AG04450 (cell line): ENCODE measurements at regions not wholly inside any gene's neighbourhood (a gene's known extent, or its start where the extent isn't known, plus 50 kb on each side); places are given as distances from the start of the nearest gene placed in this dataset.

ENCODE experiments used
- CTCF ChIA-PET: fragments of 300-600, 350-600 bp; formaldehyde crosslinking; extraction: SDS; loops from one replicate; lab custom pipeline; 2022; ENCODE audit warnings: antibody characterized with exemption, inconsistent platforms; lab: Charles Lee
- POLR2A ChIA-PET: fragments of 350-600 bp; formaldehyde crosslinking; extraction: SDS; loops from one replicate; lab custom pipeline; 2021; ENCODE audit warnings: antibody characterized with exemption, inconsistent platforms; lab: Yijun Ruan, JAX
- DNase-seq: peaks from one replicate; pipeline ENCODE4 v3.0.0-alpha.2; 2011; ENCODE audit warnings: low read depth, low spot score
- H3K27ac ChIP-seq: one replicate; pipeline ENCODE4 v1.5.1; 2012; ENCODE audit warnings: low read depth, low read length, control low read depth
- H3K27me3 ChIP-seq: one replicate; pipeline ENCODE4 v1.6.0; 2012; ENCODE audit warnings: low read length; ENCODE audit not compliant: control insufficient read depth, insufficient read depth
- H3K4me3 ChIP-seq: 2 replicates; pipeline ENCODE4 v1.5.1; 2011; ENCODE audit warnings: mild to moderate bottlenecking, low read depth, low read length, control low read depth
- H3K9me3 ChIP-seq: 2 replicates; pipeline ENCODE4 v1.5.1; 2012; ENCODE audit warnings: low read length; ENCODE audit not compliant: control insufficient read depth, insufficient read depth
- TF ChIP-seq, protein P1 (sequence below): IDR thresholded peaks from 2 replicates; pipeline ENCODE4 v1.5.1; 2011; ENCODE audit warnings: low read depth, low read length, control low read depth, inconsistent platforms

DNA sequence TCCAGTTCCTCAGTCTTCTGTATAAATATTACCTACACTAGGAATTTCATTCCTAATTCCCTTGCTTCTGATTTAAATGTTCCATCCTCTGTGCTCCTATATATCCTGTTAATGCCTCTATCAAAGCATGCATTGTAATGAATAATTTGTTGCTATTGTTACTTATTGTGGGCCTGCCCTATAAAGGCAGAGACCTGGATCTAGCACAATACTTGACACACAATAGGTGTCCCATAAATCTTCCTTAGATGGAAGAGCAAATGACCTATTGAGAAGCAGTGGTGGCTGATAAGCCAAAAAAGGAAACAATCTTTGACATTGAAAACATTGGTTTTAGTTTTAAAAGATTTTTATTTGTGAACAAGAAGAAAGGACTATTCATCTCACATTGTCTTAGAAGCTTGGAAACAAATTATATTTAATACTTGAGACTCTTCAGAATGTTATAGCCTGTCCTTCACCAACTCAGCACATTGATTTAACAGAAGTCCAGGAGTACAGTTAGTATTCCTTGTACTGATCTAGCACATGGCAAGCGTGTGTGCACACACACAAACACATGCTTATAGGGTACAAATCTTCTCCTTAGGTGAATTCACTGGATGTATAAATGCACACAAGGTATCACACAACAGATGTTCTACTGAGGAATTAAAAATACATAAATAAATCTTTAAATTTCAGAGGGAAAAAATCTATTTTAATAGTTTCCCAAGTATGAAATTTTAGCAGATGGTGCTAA lies 135.9 kb downstream of the DUSP6 start:
- no peak overlapping the region for H3K4me3 ChIP-seq
- ChIA-PET POLR2A (no interaction called here), CTCF (no interaction called here)
- DNase-seq = no peak
- H3K9me3 ChIP-seq = no peaks in the 10 kb centered on the region
- TF ChIP-seq, protein P1, sequence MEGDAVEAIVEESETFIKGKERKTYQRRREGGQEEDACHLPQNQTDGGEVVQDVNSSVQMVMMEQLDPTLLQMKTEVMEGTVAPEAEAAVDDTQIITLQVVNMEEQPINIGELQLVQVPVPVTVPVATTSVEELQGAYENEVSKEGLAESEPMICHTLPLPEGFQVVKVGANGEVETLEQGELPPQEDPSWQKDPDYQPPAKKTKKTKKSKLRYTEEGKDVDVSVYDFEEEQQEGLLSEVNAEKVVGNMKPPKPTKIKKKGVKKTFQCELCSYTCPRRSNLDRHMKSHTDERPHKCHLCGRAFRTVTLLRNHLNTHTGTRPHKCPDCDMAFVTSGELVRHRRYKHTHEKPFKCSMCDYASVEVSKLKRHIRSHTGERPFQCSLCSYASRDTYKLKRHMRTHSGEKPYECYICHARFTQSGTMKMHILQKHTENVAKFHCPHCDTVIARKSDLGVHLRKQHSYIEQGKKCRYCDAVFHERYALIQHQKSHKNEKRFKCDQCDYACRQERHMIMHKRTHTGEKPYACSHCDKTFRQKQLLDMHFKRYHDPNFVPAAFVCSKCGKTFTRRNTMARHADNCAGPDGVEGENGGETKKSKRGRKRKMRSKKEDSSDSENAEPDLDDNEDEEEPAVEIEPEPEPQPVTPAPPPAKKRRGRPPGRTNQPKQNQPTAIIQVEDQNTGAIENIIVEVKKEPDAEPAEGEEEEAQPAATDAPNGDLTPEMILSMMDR = no peak
- no peak overlapping the region for H3K27ac ChIP-seq
- no peaks in the 10 kb centered on the region for H3K27me3 ChIP-seq

DNA sequence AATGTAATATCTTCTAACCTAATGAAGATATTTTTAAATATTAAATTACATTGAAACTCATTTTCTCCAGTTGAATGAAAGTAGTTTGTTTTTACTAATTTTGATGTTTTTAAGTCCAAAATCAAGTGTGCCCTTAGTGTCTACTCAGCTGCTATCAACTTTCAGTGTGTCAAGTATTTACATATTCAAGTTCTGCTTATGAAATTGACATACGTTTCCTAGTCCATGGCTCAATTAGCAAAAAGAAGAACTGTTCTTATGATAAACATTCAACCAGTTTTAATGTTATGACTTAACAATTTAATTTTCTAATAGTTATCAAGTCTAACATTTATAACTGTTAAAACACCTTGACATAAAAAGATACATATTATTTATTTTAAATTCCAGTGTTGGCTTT lies 137.1 kb downstream of the DUSP6 start:
- Histone ChIP-seq H3K9me3 (no peaks in the 10 kb centered on the region), H3K27me3 (no peaks in the 10 kb centered on the region), H3K4me3 (no peak overlapping the region), H3K27ac (no peak overlapping the region)
- DNase-seq = no peak
- TF ChIP-seq, protein P1 = no peak
- ChIA-PET CTCF (no interaction called here), POLR2A (no interaction called here)

DNA sequence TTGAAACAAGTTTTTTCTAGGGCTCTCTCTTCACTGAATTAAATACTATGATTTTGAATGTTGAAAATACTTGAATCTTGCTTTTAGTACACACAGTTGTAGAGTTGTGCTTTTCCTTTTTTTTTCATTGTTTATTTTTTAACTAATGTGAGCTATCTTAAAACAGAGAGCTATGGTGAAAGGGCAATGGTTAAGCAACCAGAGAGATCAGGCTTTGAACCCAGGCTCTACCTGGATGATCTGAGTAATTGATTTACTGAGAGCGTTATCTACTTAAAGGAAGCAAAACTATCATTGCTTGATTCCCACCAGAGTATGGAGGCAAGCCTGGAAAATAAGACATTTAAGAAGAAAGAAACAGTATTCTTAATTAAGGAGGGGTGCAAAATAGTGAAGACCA lies 138.6 kb downstream of the DUSP6 start:
- DNase-seq = no peak
- H3K27ac ChIP-seq = no peak overlapping the region
- H3K27me3 ChIP-seq = no peaks in the 10 kb centered on the region
- ChIA-PET POLR2A (no interaction called here), CTCF (interaction anchor here (0.6 kb wide), 1 partner anchor 985 kb away, joined by 5 read pairs; no protein-coding TSS in a partner anchor)
- H3K9me3 ChIP-seq = no peaks in the 10 kb centered on the region
- TF ChIP-seq, protein P1 = no peak
- H3K4me3 ChIP-seq = no peak overlapping the region

DNA sequence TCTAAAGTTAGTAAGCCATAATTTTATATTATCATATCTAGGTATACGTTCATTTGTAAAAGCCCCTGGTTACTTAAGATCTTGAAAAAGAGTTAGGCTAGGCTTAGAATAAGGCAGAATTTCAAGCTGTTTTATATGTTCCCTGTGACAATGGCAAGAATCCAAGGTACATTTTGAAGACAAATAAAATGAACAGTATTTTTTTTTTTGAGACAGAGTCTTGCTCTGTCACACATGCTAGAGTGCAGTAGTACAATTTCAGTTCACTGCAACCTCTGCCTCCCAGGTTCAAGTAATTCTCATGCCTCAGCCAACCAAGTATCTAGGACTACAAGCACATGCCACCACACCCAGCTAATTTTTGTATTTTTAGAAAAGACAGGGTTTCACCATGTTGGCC lies 139.2 kb downstream of the DUSP6 start:
- POLR2A ChIA-PET = no interaction called here
- no peaks in the 10 kb centered on the region for H3K9me3 ChIP-seq

DNA sequence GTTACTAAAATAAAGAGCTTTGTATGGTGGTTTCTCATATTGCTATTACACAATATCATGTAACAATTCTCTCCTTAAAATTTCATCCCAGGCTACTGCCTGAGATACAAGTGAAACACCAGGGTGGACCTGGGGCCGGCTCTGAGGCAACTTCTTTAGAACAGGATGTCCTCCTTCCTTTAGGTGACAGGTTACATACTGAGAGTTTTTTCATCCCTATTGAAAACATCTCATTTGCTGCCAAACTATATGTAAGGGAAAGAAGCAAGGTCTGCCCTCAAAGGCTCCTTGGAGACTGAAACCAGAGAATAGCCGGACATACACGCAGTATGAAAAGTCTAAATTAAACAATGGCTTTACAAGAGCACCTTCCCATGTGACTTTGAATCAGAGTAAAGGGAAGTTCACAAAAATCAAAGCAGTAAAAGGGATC lies 139.9 kb downstream of the DUSP6 start:
- Histone ChIP-seq H3K4me3 (no peak overlapping the region), H3K9me3 (no peaks in the 10 kb centered on the region), H3K27me3 (no peaks in the 10 kb centered on the region), H3K27ac (no peak overlapping the region)
- TF ChIP-seq, protein P1 = no peak
- POLR2A ChIA-PET = no interaction called here
- CTCF ChIA-PET = no interaction called here
- no peak for DNase-seq

More for the DNA sequence above, 139.2 kb downstream of the DUSP6 start:
- Histone ChIP-seq H3K27me3 (no peaks in the 10 kb centered on the region), H3K27ac (no peak overlapping the region), H3K4me3 (no peak overlapping the region)
- TF ChIP-seq, protein P1 = no peak
- no peak for DNase-seq
- CTCF ChIA-PET = no interaction called here
